ENCODE measurements at regions not wholly inside any gene's neighbourhood (a gene's known extent, or its start where the extent isn't known, plus 50 kb on each side); places are given as distances from the start of the nearest gene placed in this dataset.

DNA sequence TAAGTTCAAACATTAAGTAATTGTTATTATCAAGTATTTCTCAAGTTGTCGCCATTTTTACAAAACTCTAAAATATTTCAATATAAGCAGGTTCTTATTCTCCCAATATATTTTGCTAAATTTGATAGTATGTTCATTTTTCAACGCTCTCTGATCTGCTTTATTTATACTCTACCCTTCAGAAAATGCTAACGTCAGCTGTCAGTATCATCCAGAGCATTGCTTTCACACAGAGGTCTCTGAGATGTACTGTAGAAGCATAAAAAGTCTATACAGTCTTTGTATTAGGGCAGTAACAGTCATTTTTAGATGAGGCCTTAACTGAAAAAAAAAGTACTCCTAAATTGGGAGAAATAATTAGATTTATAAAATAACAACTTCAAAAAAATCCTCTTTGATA is 533.1 kb upstream of the LRFN5 start:
- Mint-ChIP-seq H3K36me3 (ENCODE audit: low read depth) (no peaks in the 10 kb centered on the region), H3K4me3 (no peak overlapping the region), H3K27me3 (no peaks in the 10 kb centered on the region), H3K27ac (no peak overlapping the region), H3K4me1 (no peaks in the 10 kb centered on the region)
- DNase-seq (no peak), ATAC-seq (no peak)
- H3K9me3 ChIP-seq (ENCODE audit: control insufficient read depth, low read length, poor library complexity, severe bottlenecking) = peaks cover 2% of the 10 kb centered on the region

DNA sequence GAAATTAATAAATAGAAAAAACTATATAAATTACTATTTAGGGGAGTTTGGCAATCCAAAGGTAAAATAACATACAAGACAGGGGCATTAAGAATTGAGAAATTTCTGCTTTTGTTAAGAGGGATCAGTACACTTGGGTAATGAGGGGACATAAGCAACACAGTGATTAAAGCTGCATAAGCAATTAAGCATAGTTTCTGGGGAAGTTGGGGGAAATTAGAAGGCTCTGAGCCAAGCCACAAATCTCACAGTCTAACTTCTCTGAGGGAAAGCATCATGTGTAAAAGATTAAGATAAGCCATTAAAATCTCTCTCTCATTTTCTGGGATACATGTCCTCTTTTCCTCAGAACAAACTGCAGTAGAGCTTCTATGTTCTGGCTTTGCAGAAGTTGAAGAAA is 533.9 kb upstream of the LRFN5 start:
- Mint-ChIP-seq H3K27me3 (no peaks in the 10 kb centered on the region), H3K36me3 (ENCODE audit: low read depth) (no peaks in the 10 kb centered on the region), H3K4me1 (no peaks in the 10 kb centered on the region), H3K4me3 (no peak overlapping the region), H3K27ac (no peak overlapping the region)
- no peak for ATAC-seq
- H3K9me3 ChIP-seq (ENCODE audit: control insufficient read depth, low read length, poor library complexity, severe bottlenecking) = peaks cover 2% of the 10 kb centered on the region
- no peak for DNase-seq

GRCh38 chr14:41071351-41071750 is 535.3 kb upstream of the LRFN5 start:
- Mint-ChIP-seq H3K4me1 (no peaks in the 10 kb centered on the region), H3K27me3 (no peaks in the 10 kb centered on the region), H3K4me3 (no peak overlapping the region), H3K27ac (no peak overlapping the region), H3K36me3 (ENCODE audit: low read depth) (no peaks in the 10 kb centered on the region)
- no peak for DNase-seq
- no peak for ATAC-seq
- peaks cover 2% of the 10 kb centered on the region for H3K9me3 ChIP-seq (ENCODE audit: control insufficient read depth, low read length, poor library complexity, severe bottlenecking)

- Mint-ChIP-seq H3K4me1 (no peaks in the 10 kb centered on the region), H3K27me3 (no peaks in the 10 kb centered on the region), H3K27ac (no peak overlapping the region), H3K36me3 (ENCODE audit: low read depth) (no peaks in the 10 kb centered on the region), H3K4me3 (no peak overlapping the region)
- H3K9me3 ChIP-seq (ENCODE audit: control insufficient read depth, low read length, poor library complexity, severe bottlenecking) = no peaks in the 10 kb centered on the region
- no peak for ATAC-seq
- no peak for DNase-seq
Observed at GRCh38 chr14:41062826-41063225, 543.9 kb upstream of the LRFN5 start.

GRCh38 chr14:41055589-41055988 is 551.1 kb upstream of the LRFN5 start:
- no peaks in the 10 kb centered on the region for H3K27me3 Mint-ChIP-seq
- ATAC-seq (no peak), DNase-seq (no peak)
- H3K9me3 ChIP-seq (ENCODE audit: control insufficient read depth, low read length, poor library complexity, severe bottlenecking) = no peaks in the 10 kb centered on the region
- no peak overlapping the region for H3K27ac Mint-ChIP-seq
- no peaks in the 10 kb centered on the region for H3K4me1 Mint-ChIP-seq
- no peaks in the 10 kb centered on the region for H3K36me3 Mint-ChIP-seq (ENCODE audit: low read depth)
- H3K4me3 Mint-ChIP-seq = no peak overlapping the region

DNA sequence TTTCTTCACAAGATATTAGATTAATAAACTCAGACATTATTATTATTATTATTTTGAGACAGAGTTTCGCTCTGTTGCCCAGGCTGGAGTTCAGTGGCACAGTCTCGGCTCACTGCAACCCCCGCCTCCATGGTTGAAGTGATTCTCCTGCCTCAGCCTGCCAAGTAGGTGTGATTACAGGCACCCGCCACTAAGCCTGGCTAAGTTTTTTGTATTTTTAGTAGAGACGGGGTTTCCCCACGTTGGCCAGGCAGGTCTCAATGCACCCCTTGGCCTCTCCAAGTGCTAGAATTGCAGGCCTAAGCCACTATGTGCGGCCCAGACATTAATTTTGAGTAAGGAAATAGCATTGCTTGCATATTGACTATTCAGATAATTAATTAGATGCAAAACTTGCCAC is 554.9 kb upstream of the LRFN5 start:
- no peaks in the 10 kb centered on the region for H3K27me3 Mint-ChIP-seq
- no peaks in the 10 kb centered on the region for H3K36me3 Mint-ChIP-seq (ENCODE audit: low read depth)
- H3K9me3 ChIP-seq (ENCODE audit: control insufficient read depth, low read length, poor library complexity, severe bottlenecking) = no peaks in the 10 kb centered on the region
- no peak overlapping the region for H3K4me3 Mint-ChIP-seq
- no peaks in the 10 kb centered on the region for H3K4me1 Mint-ChIP-seq
- H3K27ac Mint-ChIP-seq = no peak overlapping the region
- no peak for DNase-seq
- no peak for ATAC-seq

DNA sequence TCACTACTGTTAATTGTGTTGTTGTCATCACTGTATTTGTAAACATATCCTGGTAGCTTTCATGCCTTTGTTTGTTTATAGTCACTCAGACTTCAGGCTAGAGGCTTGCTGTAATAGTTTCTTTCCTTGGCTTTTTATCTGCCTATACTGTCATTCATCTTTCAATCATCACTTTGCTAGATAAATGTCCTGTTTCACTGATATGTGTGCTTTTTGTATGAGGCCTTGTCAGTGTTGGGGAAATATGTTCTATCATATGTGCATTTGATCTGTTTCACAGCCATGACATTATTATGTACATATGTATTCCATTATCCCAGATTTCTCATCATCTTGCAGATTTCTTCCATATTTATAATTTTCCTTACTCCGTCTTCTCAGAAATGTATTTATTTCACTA is 558.9 kb upstream of the LRFN5 start:
- Mint-ChIP-seq H3K4me3 (no peak overlapping the region), H3K27me3 (no peaks in the 10 kb centered on the region), H3K4me1 (no peaks in the 10 kb centered on the region), H3K36me3 (ENCODE audit: low read depth) (no peaks in the 10 kb centered on the region), H3K27ac (no peak overlapping the region)
- no peaks in the 10 kb centered on the region for H3K9me3 ChIP-seq (ENCODE audit: control insufficient read depth, low read length, poor library complexity, severe bottlenecking)
- ATAC-seq (no peak), DNase-seq (no peak)

- DNase-seq (no peak), ATAC-seq (no peak)
- no peaks in the 10 kb centered on the region for H3K4me1 Mint-ChIP-seq
Observed at GRCh38 chr14:41037388-41037787, 569.3 kb upstream of the LRFN5 start.

DNA sequence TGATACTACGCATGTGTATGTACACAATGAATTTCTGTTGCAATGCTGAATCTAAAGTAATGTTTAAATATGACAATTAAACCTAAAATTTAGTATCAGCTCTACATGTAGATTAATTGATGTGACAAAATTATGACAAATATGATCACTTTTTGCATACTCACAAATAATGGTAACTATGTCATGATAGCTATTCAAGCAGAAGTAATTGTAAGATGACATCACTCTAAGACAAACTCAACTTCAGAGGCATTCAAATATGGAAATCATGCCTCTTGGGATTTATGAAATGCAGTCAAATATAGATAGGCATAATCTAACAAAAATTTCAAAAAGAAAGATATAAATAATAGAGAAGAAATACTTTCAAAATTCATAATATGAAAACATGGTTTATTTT is 571.7 kb upstream of the LRFN5 start:
- H3K9me3 ChIP-seq (ENCODE audit: control insufficient read depth, low read length, poor library complexity, severe bottlenecking) = no peaks in the 10 kb centered on the region
- no peaks in the 10 kb centered on the region for H3K36me3 Mint-ChIP-seq (ENCODE audit: low read depth)
- no peaks in the 10 kb centered on the region for H3K4me1 Mint-ChIP-seq
- DNase-seq (no peak), ATAC-seq (no peak)
- no peak overlapping the region for H3K27ac Mint-ChIP-seq
- no peaks in the 10 kb centered on the region for H3K27me3 Mint-ChIP-seq
- no peak overlapping the region for H3K4me3 Mint-ChIP-seq

More at GRCh38 chr14:41037388-41037787, 569.3 kb upstream of the LRFN5 start:
- H3K27me3 Mint-ChIP-seq = no peaks in the 10 kb centered on the region
- no peak overlapping the region for H3K27ac Mint-ChIP-seq
- H3K4me3 Mint-ChIP-seq = no peak overlapping the region
- H3K36me3 Mint-ChIP-seq (ENCODE audit: low read depth) = no peaks in the 10 kb centered on the region
- H3K9me3 ChIP-seq (ENCODE audit: control insufficient read depth, low read length, poor library complexity, severe bottlenecking) = no peaks in the 10 kb centered on the region

DNA sequence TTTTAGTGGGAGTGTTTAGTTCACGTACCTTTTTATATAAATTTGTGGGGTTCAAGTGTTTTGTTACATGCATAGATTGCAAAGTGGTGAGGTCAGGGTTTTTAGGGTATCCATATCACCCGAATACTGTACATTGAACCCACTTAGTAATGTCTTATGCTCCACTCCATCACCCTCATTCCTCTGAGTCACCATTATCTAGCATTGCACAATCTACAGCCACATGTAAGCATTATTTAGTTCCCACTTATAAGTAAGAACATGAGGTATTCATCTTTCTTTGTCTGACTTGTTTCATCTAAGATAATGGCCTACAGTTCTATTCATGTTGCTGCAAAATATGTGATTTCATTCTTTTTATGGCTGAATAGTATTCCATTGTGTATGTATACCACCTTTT is 583.7 kb upstream of the LRFN5 start:
- H3K9me3 ChIP-seq (ENCODE audit: control insufficient read depth, low read length, poor library complexity, severe bottlenecking) = no peaks in the 10 kb centered on the region
- DNase-seq (no peak), ATAC-seq (no peak)
- Mint-ChIP-seq H3K36me3 (ENCODE audit: low read depth) (no peaks in the 10 kb centered on the region), H3K4me3 (no peak overlapping the region), H3K27me3 (no peaks in the 10 kb centered on the region), H3K27ac (no peak overlapping the region), H3K4me1 (no peaks in the 10 kb centered on the region)

DNA sequence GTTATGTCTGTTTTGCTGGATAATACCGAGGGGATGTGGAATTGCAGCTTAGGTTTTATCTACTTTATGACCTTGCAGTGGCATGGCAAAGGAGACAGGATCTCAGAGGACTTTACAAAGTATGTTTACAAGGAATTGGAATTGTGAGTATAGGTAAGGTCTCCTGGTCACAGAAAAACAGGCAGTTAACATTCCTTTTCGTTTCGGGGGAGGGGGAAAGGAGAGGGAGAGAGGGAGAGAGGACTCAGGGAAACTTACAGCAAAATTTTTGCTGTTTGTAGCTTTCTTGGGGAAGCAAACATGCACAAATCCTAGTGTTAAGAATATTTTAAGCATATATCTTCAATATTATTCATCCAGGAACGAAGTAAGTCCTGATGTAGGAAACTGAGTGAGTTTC is 590.5 kb upstream of the LRFN5 start:
- no peak for DNase-seq
- no peaks in the 10 kb centered on the region for H3K9me3 ChIP-seq (ENCODE audit: control insufficient read depth, low read length, poor library complexity, severe bottlenecking)
- H3K4me3 Mint-ChIP-seq = no peak overlapping the region
- H3K36me3 Mint-ChIP-seq (ENCODE audit: low read depth) = no peaks in the 10 kb centered on the region
- no peaks in the 10 kb centered on the region for H3K4me1 Mint-ChIP-seq
- ATAC-seq = no peak
- no peaks in the 10 kb centered on the region for H3K27me3 Mint-ChIP-seq
- no peak overlapping the region for H3K27ac Mint-ChIP-seq

GRCh38 chr14:41000350-41000749 is 606.3 kb upstream of the LRFN5 start:
- no peaks in the 10 kb centered on the region for H3K36me3 Mint-ChIP-seq (ENCODE audit: low read depth)
- H3K27ac Mint-ChIP-seq = no peak overlapping the region
- no peaks in the 10 kb centered on the region for H3K9me3 ChIP-seq (ENCODE audit: control insufficient read depth, low read length, poor library complexity, severe bottlenecking)
- H3K27me3 Mint-ChIP-seq = no peaks in the 10 kb centered on the region
- DNase-seq = no peak
- no peaks in the 10 kb centered on the region for H3K4me1 Mint-ChIP-seq
- H3K4me3 Mint-ChIP-seq = no peak overlapping the region
- ATAC-seq = no peak

DNA sequence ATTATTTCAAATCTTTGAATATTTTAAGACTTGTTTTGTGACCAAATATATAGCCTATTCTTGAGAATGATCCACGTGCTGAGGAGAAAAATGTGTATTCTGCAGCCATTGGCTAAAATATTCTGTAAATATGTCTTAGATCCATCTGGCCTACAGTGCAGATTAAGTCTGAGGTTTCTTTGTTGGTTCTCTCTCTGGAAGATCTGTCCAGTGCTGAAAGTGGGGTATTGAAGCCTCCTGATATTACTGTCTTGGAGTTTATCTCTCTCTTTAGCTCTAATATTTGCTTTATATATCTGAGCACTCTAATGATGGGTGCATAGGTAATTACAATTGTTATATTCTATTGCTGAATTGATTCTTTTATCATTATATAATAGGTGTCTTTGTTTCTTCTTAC is 617.4 kb upstream of the LRFN5 start:
- Mint-ChIP-seq H3K4me3 (no peak overlapping the region), H3K4me1 (no peaks in the 10 kb centered on the region), H3K36me3 (ENCODE audit: low read depth) (no peaks in the 10 kb centered on the region), H3K27me3 (no peaks in the 10 kb centered on the region), H3K27ac (no peak overlapping the region)
- no peaks in the 10 kb centered on the region for H3K9me3 ChIP-seq (ENCODE audit: control insufficient read depth, low read length, poor library complexity, severe bottlenecking)
- no peak for ATAC-seq
- no peak for DNase-seq

GRCh38 chr14:40987481-40987880 is 619.2 kb upstream of the LRFN5 start:
- ATAC-seq (no peak), DNase-seq (no peak)
- no peak overlapping the region for H3K4me3 Mint-ChIP-seq
- no peaks in the 10 kb centered on the region for H3K4me1 Mint-ChIP-seq
- no peaks in the 10 kb centered on the region for H3K36me3 Mint-ChIP-seq (ENCODE audit: low read depth)
- no peaks in the 10 kb centered on the region for H3K27me3 Mint-ChIP-seq
- H3K9me3 ChIP-seq (ENCODE audit: control insufficient read depth, low read length, poor library complexity, severe bottlenecking) = no peaks in the 10 kb centered on the region
- no peak overlapping the region for H3K27ac Mint-ChIP-seq

GRCh38 chr14:40986655-40987054 is 620.0 kb upstream of the LRFN5 start:
- no peak overlapping the region for H3K27ac Mint-ChIP-seq
- no peak for DNase-seq
- no peak for ATAC-seq
- no peak overlapping the region for H3K4me3 Mint-ChIP-seq
- H3K4me1 Mint-ChIP-seq = no peaks in the 10 kb centered on the region
- H3K27me3 Mint-ChIP-seq = no peaks in the 10 kb centered on the region
- no peaks in the 10 kb centered on the region for H3K36me3 Mint-ChIP-seq (ENCODE audit: low read depth)
- H3K9me3 ChIP-seq (ENCODE audit: control insufficient read depth, low read length, poor library complexity, severe bottlenecking) = no peaks in the 10 kb centered on the region
